ENCODE measurements at regions not wholly inside any gene's neighbourhood (a gene's known extent, or its start where the extent isn't known, plus 50 kb on each side); places are given as distances from the start of the nearest gene placed in this dataset.

- no peak for TF ChIP-seq EZH2 (IDR thresholded peaks at IDR 0.05; ENCODE audit: borderline replicate concordance, low read length)
- no peak for TF ChIP-seq CTCF (conservative IDR thresholded peaks at IDR 0.05 in 1 of 2, IDR thresholded peaks at IDR 0.05 in 1 of 2; ENCODE audit: extremely low read depth in 1 of 2, insufficient read depth in 1 of 2, low read depth in 1 of 2, low read length in 2 of 2)
Measured at GRCh38 chr4:58649226-58649625, 1539.0 kb upstream of the IGFBP7 start.
